GM19238 (cell line): ENCODE measurements at regions not wholly inside any gene's neighbourhood (a gene's known extent, or its start where the extent isn't known, plus 50 kb on each side); places are given as distances from the start of the nearest gene placed in this dataset.
A peak's percentile ranks its signal among the peaks of the same experiment; 100 is the strongest.
"Not testable (repeated sequence)": the region's sequence is repeated elsewhere in the genome, so short reads cannot be mapped to it uniquely, and the experiment has no call there.

Experiments used
- DNase-seq: peaks from one replicate; pipeline ENCODE4 v3.0.0; 2011; ENCODE audit warnings: low spot score; ENCODE audit not compliant: insufficient read length

GRCh38 chr9:31336841-31337240 lies 1047.6 kb upstream of the ACO1 start:
- no peak for DNase-seq

GRCh38 chr9:31347082-31347617 lies 1037.3 kb upstream of the ACO1 start:
- peak; percentile 11 for DNase-seq

GRCh38 chr9:31355159-31355882 lies 1029.1 kb upstream of the ACO1 start:
- no peak for DNase-seq

- DNase-seq, result no peak
These were observed 1028.5 kb upstream of the ACO1 start for GRCh38 chr9:31355965-31356364.

GRCh38 chr9:31359071-31359470 lies 1025.4 kb upstream of the ACO1 start:
- DNase-seq, result no peak

- DNase-seq, result no peak
These were observed 1020.3 kb upstream of the ACO1 start for GRCh38 chr9:31364171-31364570.

GRCh38 chr9:31372799-31373587 lies 1011.5 kb upstream of the ACO1 start:
- DNase-seq, result no peak

- DNase-seq, result no peak
These were observed 1007.1 kb upstream of the ACO1 start for GRCh38 chr9:31377358-31377757.

- no peak for DNase-seq
These were observed 995.8 kb upstream of the ACO1 start for GRCh38 chr9:31388660-31389059.

- no peak for DNase-seq
These were observed 995.4 kb upstream of the ACO1 start for GRCh38 chr9:31389075-31389474.

- DNase-seq, result no peak
These were observed 993.9 kb upstream of the ACO1 start for GRCh38 chr9:31390403-31391025.

GRCh38 chr9:31393240-31393639 lies 991.2 kb upstream of the ACO1 start:
- DNase-seq, result no peak

GRCh38 chr9:31394015-31394473 lies 990.4 kb upstream of the ACO1 start:
- no peak for DNase-seq

- no peak for DNase-seq
These were observed 972.4 kb upstream of the ACO1 start for GRCh38 chr9:31412081-31412480.

- DNase-seq, result no peak
These were observed 969.3 kb upstream of the ACO1 start for GRCh38 chr9:31415164-31415563.

GRCh38 chr9:31418419-31418818 lies 966.0 kb upstream of the ACO1 start:
- DNase-seq, result no peak

GRCh38 chr9:31443630-31444457 lies 940.6 kb upstream of the ACO1 start:
- not testable (repeated sequence) for DNase-seq

- no peak for DNase-seq
These were observed 939.1 kb upstream of the ACO1 start for GRCh38 chr9:31445357-31445756.

GRCh38 chr9:31445960-31446359 lies 938.5 kb upstream of the ACO1 start:
- DNase-seq, result no peak

GRCh38 chr9:31467075-31467474 lies 917.4 kb upstream of the ACO1 start:
- DNase-seq, result no peak

GRCh38 chr9:31470051-31470450 lies 914.4 kb upstream of the ACO1 start:
- DNase-seq, result no peak
